Astrocyte (in vitro differentiated cells and primary cell): ENCODE measurements at regions not wholly inside any gene's neighbourhood (a gene's known extent, or its start where the extent isn't known, plus 50 kb on each side); places are given as distances from the start of the nearest gene placed in this dataset.

Experiments
- EZH2 ChIP-seq: IDR thresholded peaks from 2 replicates; pipeline ENCODE4 v1.6.1; 2012; ENCODE audit warnings: mild to moderate bottlenecking, low read length, inconsistent platforms; ENCODE audit not compliant: insufficient read depth
- TF ChIP-seq, protein P1 (sequence below): IDR thresholded peaks from 2 replicates; pipeline ENCODE4 v1.5.1; 2011; ENCODE audit warnings: low read depth, mild to moderate bottlenecking, inconsistent platforms, low read length, moderate library complexity; ENCODE audit not compliant: insufficient read depth

DNA sequence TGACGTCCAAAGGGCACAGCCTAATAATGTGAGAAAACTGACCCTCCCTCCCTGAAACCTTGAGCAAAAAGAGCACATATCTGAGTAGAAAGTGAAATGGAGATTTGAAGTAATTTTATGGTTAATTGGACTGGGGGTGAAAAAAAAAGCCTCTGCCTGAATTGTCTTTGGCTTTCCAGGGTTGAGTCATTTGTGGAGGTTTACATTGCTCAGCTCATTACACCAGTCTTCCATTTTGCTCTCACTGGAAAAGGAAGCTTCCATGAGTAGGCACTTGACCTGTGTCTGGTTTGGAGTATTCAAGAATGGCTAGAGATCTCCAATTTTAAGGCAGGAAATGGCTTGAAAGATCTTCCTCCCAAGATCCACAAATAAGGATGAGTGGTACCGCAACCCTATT, 273.9 kb downstream of the PDCD6IP start:
- TF ChIP-seq EZH2: no peak
- TF ChIP-seq, protein P1, sequence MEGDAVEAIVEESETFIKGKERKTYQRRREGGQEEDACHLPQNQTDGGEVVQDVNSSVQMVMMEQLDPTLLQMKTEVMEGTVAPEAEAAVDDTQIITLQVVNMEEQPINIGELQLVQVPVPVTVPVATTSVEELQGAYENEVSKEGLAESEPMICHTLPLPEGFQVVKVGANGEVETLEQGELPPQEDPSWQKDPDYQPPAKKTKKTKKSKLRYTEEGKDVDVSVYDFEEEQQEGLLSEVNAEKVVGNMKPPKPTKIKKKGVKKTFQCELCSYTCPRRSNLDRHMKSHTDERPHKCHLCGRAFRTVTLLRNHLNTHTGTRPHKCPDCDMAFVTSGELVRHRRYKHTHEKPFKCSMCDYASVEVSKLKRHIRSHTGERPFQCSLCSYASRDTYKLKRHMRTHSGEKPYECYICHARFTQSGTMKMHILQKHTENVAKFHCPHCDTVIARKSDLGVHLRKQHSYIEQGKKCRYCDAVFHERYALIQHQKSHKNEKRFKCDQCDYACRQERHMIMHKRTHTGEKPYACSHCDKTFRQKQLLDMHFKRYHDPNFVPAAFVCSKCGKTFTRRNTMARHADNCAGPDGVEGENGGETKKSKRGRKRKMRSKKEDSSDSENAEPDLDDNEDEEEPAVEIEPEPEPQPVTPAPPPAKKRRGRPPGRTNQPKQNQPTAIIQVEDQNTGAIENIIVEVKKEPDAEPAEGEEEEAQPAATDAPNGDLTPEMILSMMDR: no peak
